Endothelial cell of umbilical vein (primary cell): ENCODE measurements at regions not wholly inside any gene's neighbourhood (a gene's known extent, or its start where the extent isn't known, plus 50 kb on each side); places are given as distances from the start of the nearest gene placed in this dataset.

Experiments used
- BruUV-seq: library from RNA; stranded (reverse); fragments of 400-500 nt; replicated peaks from 2 replicates; lab custom pipeline; 2021; lab: Mats Ljungman, UMichigan
- CTCF ChIA-PET: fragments of 300-600, 350-600 bp; sonication (Branson Sonifier 250); formaldehyde crosslinking; loops from one replicate; lab custom pipeline; 2021; ENCODE audit warnings: antibody characterized with exemption, inconsistent platforms; lab: Charles Lee
- POLR2A ChIA-PET: fragments of 300-600, 350-600 bp; sonication (Branson Sonifier 250); formaldehyde crosslinking; loops from one replicate; lab custom pipeline; 2021; ENCODE audit warnings: antibody characterized with exemption, inconsistent platforms; lab: Charles Lee
- DNase-seq: peaks from one replicate; pipeline ENCODE4 v3.0.0-alpha.2; 2011; ENCODE audit warnings: low read depth, low spot score
- FAIRE-seq: peaks from 2 replicates; lab custom pipeline; 2011; peaks lifted over from hg19 to GRCh38; lab: Jason Lieb, UNC
- H2AFZ ChIP-seq: 2 replicates; pipeline ENCODE4 v1.6.0; 2012; ENCODE audit warnings: low read depth, low read length, control low read depth, inconsistent platforms
- H3K27ac ChIP-seq: 2 replicates; pipeline ENCODE4 v1.5.1; 2011; ENCODE audit warnings: low read depth, mild to moderate bottlenecking, control low read depth, low read length, moderate library complexity; ENCODE audit not compliant: insufficient read depth
- H3K27me3 ChIP-seq, 2 experiments: 2 replicates each; pipeline versions ENCODE4 v1.6.0 to v1.6.1; 2011; ENCODE audit warnings: low read length in 2 of 2, mixed read lengths in 1 of 2; ENCODE audit not compliant: control insufficient read depth in 2 of 2, insufficient read depth in 2 of 2
- H3K36me3 ChIP-seq, 2 experiments: 2 replicates in 1 of 2; 3 replicates in 1 of 2; pipeline ENCODE4 v1.5.1; 2011; ENCODE audit warnings: low read length in 2 of 2, mild to moderate bottlenecking in 1 of 2, moderate library complexity in 1 of 2; ENCODE audit not compliant: control insufficient read depth in 2 of 2, insufficient read depth in 2 of 2; ENCODE audit errors: extremely low read depth in 1 of 2
- H3K4me1 ChIP-seq: 3 replicates; pipeline ENCODE4 v1.5.1; 2011; ENCODE audit warnings: mild to moderate bottlenecking, low read length; ENCODE audit not compliant: control insufficient read depth, insufficient read depth; ENCODE audit errors: extremely low read depth
- H3K4me2 ChIP-seq: 2 replicates; pipeline ENCODE4 v1.6.1; 2011; ENCODE audit warnings: low read length, control low read depth, mixed read lengths; ENCODE audit not compliant: insufficient read depth
- H3K4me3 ChIP-seq, 3 experiments: fragments of 200-600 bp in 1 of 3; sonication (generic), shearing (Covaris generic) in 1 of 3; replicated peaks in 1 of 3; 2 replicates each; pipeline ENCODE4 v1.5.1; 2011 to 2016; ENCODE audit warnings: control low read depth in 3 of 3, low read length in 3 of 3, mild to moderate bottlenecking in 2 of 3, inconsistent platforms in 1 of 3, low read depth in 1 of 3, moderate library complexity in 1 of 3; ENCODE audit not compliant: insufficient read depth in 1 of 3
- H3K79me2 ChIP-seq: 2 replicates; pipeline ENCODE4 v1.6.0; 2012; ENCODE audit warnings: low read length, inconsistent platforms; ENCODE audit not compliant: control insufficient read depth, insufficient read depth
- H3K9ac ChIP-seq: replicated peaks from 2 replicates; pipeline ENCODE3; 2011; ENCODE audit warnings: low read length, control low read depth; ENCODE audit not compliant: insufficient read depth; ENCODE audit errors: extremely low read depth
- H3K9me1 ChIP-seq: replicated peaks from 3 replicates; pipeline ENCODE4 v1.6.0; 2011; ENCODE audit warnings: mild to moderate bottlenecking, low read length; ENCODE audit not compliant: control insufficient read depth, insufficient read depth; ENCODE audit errors: extremely low read depth
- H3K9me3 ChIP-seq: replicated peaks from 2 replicates; pipeline ENCODE4 v1.5.1; 2012; ENCODE audit warnings: low read length, inconsistent platforms; ENCODE audit not compliant: control insufficient read depth, insufficient read depth
- H4K20me1 ChIP-seq: replicated peaks from 2 replicates; pipeline ENCODE3; 2011; ENCODE audit warnings: mild to moderate bottlenecking, low read length; ENCODE audit not compliant: control insufficient read depth, insufficient read depth; ENCODE audit errors: extremely low read depth
- CTCF ChIP-seq, 2 donors: IDR thresholded peaks; 1 replicate in 1 of 2; 2 replicates in 1 of 2; pipeline ENCODE4 v1.5.1; 2011; ENCODE audit warnings: low read length in 2 of 2, mild to moderate bottlenecking in 2 of 2, moderate library complexity in 2 of 2, control low read depth in 1 of 2, inconsistent platforms in 1 of 2, low read depth in 1 of 2; ENCODE audit not compliant: insufficient read depth in 1 of 2; ENCODE audit errors: extremely low read depth in 1 of 2
- EZH2 ChIP-seq: IDR thresholded peaks from 2 replicates; pipeline ENCODE4 v1.6.1; 2012; ENCODE audit warnings: borderline replicate concordance, low read depth, mild to moderate bottlenecking, moderate library complexity, low read length, inconsistent platforms; ENCODE audit not compliant: severe bottlenecking
- FOS ChIP-seq: IDR thresholded peaks from 2 replicates; pipeline ENCODE4 v1.6.1; 2011; ENCODE audit warnings: mild to moderate bottlenecking, low read length, moderate library complexity, borderline replicate concordance; ENCODE audit not compliant: insufficient read depth
- GATA2 ChIP-seq: IDR thresholded peaks from 2 replicates; pipeline ENCODE4 v1.7.0; 2011; ENCODE audit warnings: low read depth, mild to moderate bottlenecking, moderate library complexity, mixed read lengths, low read length; ENCODE audit not compliant: insufficient read length, insufficient read depth
- JUN ChIP-seq: IDR thresholded peaks from 2 replicates; pipeline ENCODE4 v1.6.1; 2011; ENCODE audit warnings: borderline replicate concordance, low read depth; ENCODE audit not compliant: insufficient read length, insufficient read depth
- MAX ChIP-seq: IDR thresholded peaks from 2 replicates; pipeline ENCODE4 v1.6.1; 2011; ENCODE audit not compliant: insufficient read depth, insufficient read length
- MYC ChIP-seq: IDR thresholded peaks from one replicate; pipeline ENCODE4 v1.6.1; 2011; ENCODE audit warnings: mild to moderate bottlenecking, low read depth, low read length
- POLR2A ChIP-seq: IDR thresholded peaks from 2 replicates; pipeline ENCODE4 v1.6.1; 2012; ENCODE audit warnings: low read depth, mild to moderate bottlenecking, control low read depth, low read length
- POLR2AphosphoS5 ChIP-seq: IDR thresholded peaks from 2 replicates; pipeline ENCODE4 v1.6.1; 2012; ENCODE audit warnings: low read depth, mild to moderate bottlenecking, control low read depth, low read length, moderate library complexity; ENCODE audit not compliant: insufficient read depth
- dilution Hi-C: fragments of 300-500 bp; cut with MboI; formaldehyde crosslinking; loops from one replicate; pipeline ENCODE4 v1.15.0; 2019; ENCODE audit warnings: low sequenced_read_pairs; ENCODE audit not compliant: extremely low pct_ligation_motif_present
- intact Hi-C: fragments of 100-400 bp; cut with micrococcal nuclease; formaldehyde crosslinking; loops from one replicate; pipeline ENCODE4 v1.10.0; 2022

- intact Hi-C loops (no loop called here), dilution Hi-C loops (no loop called here)
- no peak for TF ChIP-seq FOS
- no peak for TF ChIP-seq CTCF (IDR thresholded peaks at IDR 0.05; ENCODE audit: extremely low read depth in 1 of 2, insufficient read depth in 1 of 2, low read depth in 1 of 2, low read length in 2 of 2)
- no peak for TF ChIP-seq POLR2AphosphoS5
- no peak for TF ChIP-seq POLR2A
- no peak for TF ChIP-seq MAX
- no peak for TF ChIP-seq EZH2
- TF ChIP-seq JUN = no peak
- TF ChIP-seq GATA2 = no peak
- no peak for TF ChIP-seq MYC
- DNase-seq (no peak), FAIRE-seq (no peak)
- no peak overlapping the region for H3K4me3 ChIP-seq
- CTCF ChIA-PET = no interaction called here
- H4K20me1 ChIP-seq = no peaks in the 10 kb centered on the region
- H3K9me3 ChIP-seq = peaks cover 9% of the 10 kb centered on the region
- POLR2A ChIA-PET = no interaction called here
- no peaks in the 10 kb centered on the region for H3K4me1 ChIP-seq
- H2AFZ ChIP-seq = no peak overlapping the region
- no peaks in the 10 kb centered on the region for H3K79me2 ChIP-seq
- no peaks in the 10 kb centered on the region for H3K27me3 ChIP-seq
- H3K4me2 ChIP-seq = no peak overlapping the region
- BruUV-seq = no TSS peak
- no peak overlapping the region for H3K9ac ChIP-seq
- no peaks in the 10 kb centered on the region for H3K36me3 ChIP-seq
- H3K9me1 ChIP-seq = no peaks in the 10 kb centered on the region
- no peak overlapping the region for H3K27ac ChIP-seq
Measured at GRCh38 chr3:965826-966225, 127.0 kb upstream of the CNTN6 start.
